ENCODE measurements at regions not wholly inside any gene's neighbourhood (a gene's known extent, or its start where the extent isn't known, plus 50 kb on each side); places are given as distances from the start of the nearest gene placed in this dataset.
"Not testable (repeated sequence)": the region's sequence is repeated elsewhere in the genome, so short reads cannot be mapped to it uniquely, and the experiment has no call there.

GRCh38 chr3:110895054-110895453 lies 176.6 kb upstream of the NECTIN3 start:
- DNase-seq (ENCODE audit: low read depth in 2 of 3, low spot score in 2 of 3), result no peak

- no peak for DNase-seq (ENCODE audit: low read depth in 2 of 3, low spot score in 2 of 3)
Observed at GRCh38 chr3:110897046-110897445, 174.6 kb upstream of the NECTIN3 start.

GRCh38 chr3:110900576-110900975 lies 171.0 kb upstream of the NECTIN3 start:
- no peak for DNase-seq (ENCODE audit: low read depth in 2 of 3, low spot score in 2 of 3)

GRCh38 chr3:110901536-110901935 lies 170.1 kb upstream of the NECTIN3 start:
- no peak for DNase-seq (ENCODE audit: low read depth in 2 of 3, low spot score in 2 of 3)

GRCh38 chr3:110902453-110903085 lies 169.0 kb upstream of the NECTIN3 start:
- DNase-seq (ENCODE audit: low read depth in 2 of 3, low spot score in 2 of 3), result no peak

- DNase-seq (ENCODE audit: low read depth in 2 of 3, low spot score in 2 of 3), result no peak
Observed at GRCh38 chr3:110903771-110904519, 167.7 kb upstream of the NECTIN3 start.

GRCh38 chr3:110904520-110904890 lies 167.1 kb upstream of the NECTIN3 start:
- no peak for DNase-seq (ENCODE audit: low read depth in 2 of 3, low spot score in 2 of 3)

- DNase-seq (ENCODE audit: low read depth in 2 of 3, low spot score in 2 of 3), result no peak
Observed at GRCh38 chr3:110905121-110905520, 166.5 kb upstream of the NECTIN3 start.

GRCh38 chr3:110909839-110910238 lies 161.8 kb upstream of the NECTIN3 start:
- DNase-seq (ENCODE audit: low read depth in 2 of 3, low spot score in 2 of 3), result no peak

GRCh38 chr3:110910346-110910955 lies 161.2 kb upstream of the NECTIN3 start:
- no peak for DNase-seq (ENCODE audit: low read depth in 2 of 3, low spot score in 2 of 3)

GRCh38 chr3:110918963-110919362 lies 152.7 kb upstream of the NECTIN3 start:
- DNase-seq (ENCODE audit: low read depth in 2 of 3, low spot score in 2 of 3), result no peak

- no peak for DNase-seq (ENCODE audit: low read depth in 2 of 3, low spot score in 2 of 3)
Observed at GRCh38 chr3:110925798-110926197, 145.8 kb upstream of the NECTIN3 start.

- no peak for DNase-seq (ENCODE audit: low read depth in 2 of 3, low spot score in 2 of 3)
Observed at GRCh38 chr3:110928016-110928662, 143.5 kb upstream of the NECTIN3 start.

GRCh38 chr3:110929816-110930215 lies 141.8 kb upstream of the NECTIN3 start:
- no peak for DNase-seq (ENCODE audit: low read depth in 2 of 3, low spot score in 2 of 3)

GRCh38 chr3:110932567-110932966 lies 139.0 kb upstream of the NECTIN3 start:
- DNase-seq (ENCODE audit: low read depth in 2 of 3, low spot score in 2 of 3), result no peak

- no peak for DNase-seq (ENCODE audit: low read depth in 2 of 3, low spot score in 2 of 3)
Observed at GRCh38 chr3:110933821-110934426, 137.7 kb upstream of the NECTIN3 start.

GRCh38 chr3:110938629-110939028 lies 133.0 kb upstream of the NECTIN3 start:
- DNase-seq (ENCODE audit: low read depth in 2 of 3, low spot score in 2 of 3), result no peak

- no peak for DNase-seq (ENCODE audit: low read depth in 2 of 3, low spot score in 2 of 3)
Observed at GRCh38 chr3:110940055-110940454, 131.6 kb upstream of the NECTIN3 start.

GRCh38 chr3:110944782-110945181 lies 126.8 kb upstream of the NECTIN3 start:
- no peak for DNase-seq (ENCODE audit: low read depth in 2 of 3, low spot score in 2 of 3)

- DNase-seq (ENCODE audit: low read depth in 2 of 3, low spot score in 2 of 3), result no peak
Observed at GRCh38 chr3:110946810-110947209, 124.8 kb upstream of the NECTIN3 start.

- DNase-seq (ENCODE audit: low read depth in 2 of 3, low spot score in 2 of 3), result not testable (repeated sequence)
Observed at GRCh38 chr3:110949194-110949593, 122.4 kb upstream of the NECTIN3 start.
